ENCODE measurements at regions not wholly inside any gene's neighbourhood (a gene's known extent, or its start where the extent isn't known, plus 50 kb on each side); places are given as distances from the start of the nearest gene placed in this dataset.

DNA sequence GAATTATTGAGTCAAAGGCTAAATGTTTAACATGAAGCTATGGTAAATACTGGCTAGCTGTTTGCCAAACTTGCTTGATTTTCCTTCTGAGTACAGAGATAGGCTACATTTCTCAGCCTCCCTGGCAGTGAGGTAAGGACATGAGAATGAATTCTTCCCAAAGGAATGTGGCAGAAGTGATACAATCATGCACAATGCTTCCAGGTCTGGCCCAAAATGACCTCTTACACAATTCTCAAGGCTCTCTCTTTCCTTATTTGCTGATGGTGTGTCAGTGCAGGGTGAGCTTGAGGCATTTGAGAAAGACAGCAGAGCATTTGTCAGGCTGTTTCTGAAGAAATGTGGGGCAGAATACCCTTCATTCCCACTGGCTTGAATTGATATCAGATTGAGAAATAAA is 95.6 kb upstream of the NABP1 start:
- Histone ChIP-seq H3K27ac (replicated peaks) (no peak overlapping the region), H3K4me3 (replicated peaks; ENCODE audit: insufficient read depth, low read length) (no peak overlapping the region), H3K27me3 (ENCODE audit: insufficient read depth, poor library complexity, severe bottlenecking) (no peaks in the 10 kb centered on the region)
- DNase-seq (ENCODE audit: low read depth in 1 of 2, low spot score in 1 of 2) = no peak
- TF ChIP-seq SPI1 (IDR thresholded peaks at IDR 0.05; ENCODE audit: borderline replicate concordance, low read depth) = no peak
- no peak for TF ChIP-seq GABPA (IDR thresholded peaks at IDR 0.05; ENCODE audit: low read depth)
- no peak for TF ChIP-seq REST (IDR thresholded peaks at IDR 0.05; ENCODE audit: insufficient replicate concordance, low read depth)
- no peak for TF ChIP-seq POLR2AphosphoS5 (IDR thresholded peaks at IDR 0.05; ENCODE audit: low read depth)
- no peak for TF ChIP-seq CTCF (IDR thresholded peaks at IDR 0.05; ENCODE audit: insufficient read depth, low read length)

GRCh38 chr2:191591025-191591424 is 86.9 kb upstream of the NABP1 start:
- no peak overlapping the region for H3K27ac ChIP-seq (replicated peaks)
- TF ChIP-seq SPI1 (IDR thresholded peaks at IDR 0.05; ENCODE audit: borderline replicate concordance, low read depth) = no peak
- TF ChIP-seq REST (IDR thresholded peaks at IDR 0.05; ENCODE audit: insufficient replicate concordance, low read depth) = no peak
- no peak for TF ChIP-seq GABPA (IDR thresholded peaks at IDR 0.05; ENCODE audit: low read depth)
- TF ChIP-seq CTCF (IDR thresholded peaks at IDR 0.05; ENCODE audit: insufficient read depth, low read length) = no peak
- TF ChIP-seq POLR2AphosphoS5 (IDR thresholded peaks at IDR 0.05; ENCODE audit: low read depth) = no peak
- DNase-seq (ENCODE audit: low read depth in 1 of 2, low spot score in 1 of 2) = no peak
- H3K27me3 ChIP-seq (ENCODE audit: insufficient read depth, poor library complexity, severe bottlenecking) = no peaks in the 10 kb centered on the region
- H3K4me3 ChIP-seq (replicated peaks; ENCODE audit: insufficient read depth, low read length) = no peak overlapping the region

- TF ChIP-seq REST (IDR thresholded peaks at IDR 0.05; ENCODE audit: insufficient replicate concordance, low read depth) = no peak
- TF ChIP-seq POLR2AphosphoS5 (IDR thresholded peaks at IDR 0.05; ENCODE audit: low read depth) = no peak
- no peak for TF ChIP-seq SPI1 (IDR thresholded peaks at IDR 0.05; ENCODE audit: borderline replicate concordance, low read depth)
- no peak for TF ChIP-seq CTCF (IDR thresholded peaks at IDR 0.05; ENCODE audit: insufficient read depth, low read length)
- no peak for TF ChIP-seq GABPA (IDR thresholded peaks at IDR 0.05; ENCODE audit: low read depth)
- DNase-seq (ENCODE audit: low read depth in 1 of 2, low spot score in 1 of 2) = no peak
- H3K27me3 ChIP-seq (ENCODE audit: insufficient read depth, poor library complexity, severe bottlenecking) = no peaks in the 10 kb centered on the region
- H3K4me3 ChIP-seq (replicated peaks; ENCODE audit: insufficient read depth, low read length) = no peak overlapping the region
- H3K27ac ChIP-seq (replicated peaks) = no peak overlapping the region
These were observed 84.1 kb upstream of the NABP1 start for GRCh38 chr2:191593622-191594385.

All from HL-60 (cell line).